ENCODE measurements at regions not wholly inside any gene's neighbourhood (a gene's known extent, or its start where the extent isn't known, plus 50 kb on each side); places are given as distances from the start of the nearest gene placed in this dataset.
"Not testable (repeated sequence)": the region's sequence is repeated elsewhere in the genome, so short reads cannot be mapped to it uniquely, and the experiment has no call there.

- Histone ChIP-seq H3K9me3 (no peaks in the 10 kb centered on the region), H3K27me3 (peaks cover 0 to 2% (median 0%) of the 10 kb centered on the region in 4 donors), H3K36me3 (no peaks in the 10 kb centered on the region), H3K4me1 (no peaks in the 10 kb centered on the region), H3K27ac (no peak overlapping the region), H3K4me3 (no peak overlapping the region)
- TF ChIP-seq POLR2A (IDR thresholded peaks at IDR 0.05) (no peak), CTCF (IDR thresholded peaks at IDR 0.05) (no peak)
- no peak for DNase-seq
- intact Hi-C loops (cut with DNase I): no loop called here
- 38 to 39% methylated on average over 4 of the region's 4 CpGs for WGBS, 2 donors
Measured at GRCh38 chr11:22543261-22543660, 82.4 kb downstream of the FANCF start.

GRCh38 chr11:22539821-22540256 is 85.8 kb downstream of the FANCF start:
- H3K27me3 ChIP-seq: peaks cover 0 to 10% (median 0%) of the 10 kb centered on the region in 4 donors
- H3K36me3 ChIP-seq: no peaks in the 10 kb centered on the region
- no peaks in the 10 kb centered on the region for H3K4me1 ChIP-seq
- no peak overlapping the region for H3K27ac ChIP-seq
- H3K9me3 ChIP-seq: no peaks in the 10 kb centered on the region
- TF ChIP-seq POLR2A (IDR thresholded peaks at IDR 0.05): no peak
- TF ChIP-seq CTCF (IDR thresholded peaks at IDR 0.05): peak in 3 of 6 experiments; percentile 25 to 71 (median 37)
- no peak overlapping the region for H3K4me3 ChIP-seq
- intact Hi-C loops (cut with DNase I): no loop called here
- no peak for DNase-seq

GRCh38 chr11:22536071-22536470 is 89.6 kb downstream of the FANCF start:
- Histone ChIP-seq H3K4me1 (no peaks in the 10 kb centered on the region), H3K9me3 (no peaks in the 10 kb centered on the region), H3K36me3 (no peaks in the 10 kb centered on the region), H3K27ac (no peak overlapping the region), H3K4me3 (no peak overlapping the region), H3K27me3 (peaks cover 0 to 17% (median 0%) of the 10 kb centered on the region in 4 donors)
- WGBS, 2 donors: 0% methylated on average over 1 of the region's 1 CpG
- intact Hi-C loops (cut with DNase I): no loop called here
- TF ChIP-seq CTCF (IDR thresholded peaks at IDR 0.05): no peak
- no peak for TF ChIP-seq POLR2A (IDR thresholded peaks at IDR 0.05)
- DNase-seq: no peak

GRCh38 chr11:22528612-22529429 is 96.8 kb downstream of the FANCF start:
- 68 to 84% methylated on average over 6 to 15 of the region's 28 CpGs for WGBS, 2 donors
- H3K27ac ChIP-seq; DNase-seq; H3K4me3 ChIP-seq; intact Hi-C loops (cut with DNase I); H3K4me1 ChIP-seq; H3K36me3 ChIP-seq; H3K27me3 ChIP-seq; H3K9me3 ChIP-seq: not testable (repeated sequence)

GRCh38 chr11:22522225-22522624 is 103.4 kb downstream of the FANCF start:
- TF ChIP-seq CTCF (IDR thresholded peaks at IDR 0.05) (no peak), POLR2A (IDR thresholded peaks at IDR 0.05) (no peak)
- Histone ChIP-seq H3K36me3 (no peaks in the 10 kb centered on the region), H3K9me3 (no peaks in the 10 kb centered on the region), H3K4me1 (no peaks in the 10 kb centered on the region), H3K4me3 (no peak overlapping the region), H3K27ac (no peak overlapping the region), H3K27me3 (no peaks in the 10 kb centered on the region)
- intact Hi-C loops (cut with DNase I): no loop called here
- no peak for DNase-seq
- 61% methylated on average over 2 of the region's 2 CpGs for WGBS, 2 donors

All from esophagus squamous epithelium (tissue), 5 donors.